Glomerular endothelial cell (primary cell): ENCODE measurements at regions not wholly inside any gene's neighbourhood (a gene's known extent, or its start where the extent isn't known, plus 50 kb on each side); places are given as distances from the start of the nearest gene placed in this dataset.

Experiments
- DNase-seq: peaks from one replicate; pipeline ENCODE4 v3.0.0-alpha.2; 2011; ENCODE audit warnings: low read depth, low spot score; ENCODE audit errors: extremely low read depth

- no peak for DNase-seq
Measured at GRCh38 chr9:129368444-129368978, 190.4 kb upstream of the IER5L start.

GRCh38 chr9:129367287-129367686 is 189.2 kb upstream of the IER5L start:
- DNase-seq: no peak

GRCh38 chr9:129365196-129365595 is 187.1 kb upstream of the IER5L start:
- no peak for DNase-seq

- no peak for DNase-seq
Measured at GRCh38 chr9:129363216-129363873, 185.3 kb upstream of the IER5L start.

GRCh38 chr9:129362287-129363000 is 184.4 kb upstream of the IER5L start:
- DNase-seq: no peak

- no peak for DNase-seq
Measured at GRCh38 chr9:129361196-129361595, 183.1 kb upstream of the IER5L start.

- DNase-seq: no peak
Measured at GRCh38 chr9:129359916-129360536, 182.0 kb upstream of the IER5L start.

- no peak for DNase-seq
Measured at GRCh38 chr9:129359162-129359811, 181.2 kb upstream of the IER5L start.

- no peak for DNase-seq
Measured at GRCh38 chr9:129358621-129359154, 180.6 kb upstream of the IER5L start.

GRCh38 chr9:129357773-129358245 is 179.7 kb upstream of the IER5L start:
- no peak for DNase-seq

- no peak for DNase-seq
Measured at GRCh38 chr9:129356871-129357772, 179.1 kb upstream of the IER5L start.

GRCh38 chr9:129355631-129356030 is 177.6 kb upstream of the IER5L start:
- DNase-seq: no peak

GRCh38 chr9:129354498-129354897 is 176.4 kb upstream of the IER5L start:
- no peak for DNase-seq

GRCh38 chr9:129353697-129354336 is 175.8 kb upstream of the IER5L start:
- DNase-seq: no peak

GRCh38 chr9:129352146-129352865 is 174.2 kb upstream of the IER5L start:
- no peak for DNase-seq

GRCh38 chr9:129351642-129352145 is 173.6 kb upstream of the IER5L start:
- DNase-seq: no peak

- DNase-seq: no peak
Measured at GRCh38 chr9:129351058-129351641, 173.1 kb upstream of the IER5L start.
